IMR-90 (cell line): ENCODE measurements at regions not wholly inside any gene's neighbourhood (a gene's known extent, or its start where the extent isn't known, plus 50 kb on each side); places are given as distances from the start of the nearest gene placed in this dataset.

Source experiments
- ATAC-seq: fragments of 200-7000 bp; cut with Tn5 transposase; 2 replicates; pipeline ENCODE4 v1.9.1; 2020; ENCODE audit warnings: low read depth, mild to moderate bottlenecking, moderate library complexity
- BruUV-seq: library from RNA; stranded (reverse); fragments of 400-500 nt; replicated peaks from 2 replicates; lab custom pipeline; 2021; lab: Mats Ljungman, UMichigan
- CTCF ChIA-PET: fragments of 300-600 bp; formaldehyde crosslinking; extraction: SDS; loops from one replicate; lab custom pipeline; 2021; ENCODE audit warnings: antibody characterized with exemption; lab: Yijun Ruan, JAX
- POLR2A ChIA-PET: fragments of 300-600 bp; sonication (Branson Sonifier 250); formaldehyde crosslinking; loops from one replicate; lab custom pipeline; 2022; ENCODE audit warnings: antibody characterized with exemption; ENCODE audit not compliant: unreplicated experiment; lab: Charles Lee
- DNase-seq: peaks from one replicate; pipeline ENCODE4 v3.0.0; 2013
- H2AFZ ChIP-seq: replicated peaks from 2 replicates; pipeline ENCODE3; 2013; ENCODE audit warnings: low read length, mild to moderate bottlenecking; ENCODE audit not compliant: poor library complexity
- H2AK5ac ChIP-seq: 2 replicates; pipeline ENCODE4 v1.6.1; 2013; ENCODE audit warnings: low read depth, low read length, inconsistent platforms
- H2AK9ac ChIP-seq: replicated peaks from 2 replicates; pipeline ENCODE3; 2013; ENCODE audit warnings: mild to moderate bottlenecking, low read depth, low read length, moderate library complexity; ENCODE audit not compliant: poor library complexity
- H2BK120ac ChIP-seq: 2 replicates; pipeline ENCODE4 v1.6.1; 2013; ENCODE audit warnings: low read depth, low read length, inconsistent platforms
- H2BK15ac ChIP-seq: 3 replicates; pipeline ENCODE4 v1.6.1; 2013; ENCODE audit warnings: low read depth, low read length, inconsistent platforms
- H2BK20ac ChIP-seq: 2 replicates; pipeline ENCODE4 v1.6.1; 2013; ENCODE audit warnings: low read depth, mild to moderate bottlenecking, inconsistent platforms, low read length, moderate library complexity
- H2BK5ac ChIP-seq: 2 replicates; pipeline ENCODE4 v1.6.1; 2013; ENCODE audit warnings: mild to moderate bottlenecking, low read depth, low read length, inconsistent platforms; ENCODE audit not compliant: poor library complexity, severe bottlenecking
- H3K14ac ChIP-seq: replicated peaks from 2 replicates; pipeline ENCODE4 v1.6.1; 2013; ENCODE audit warnings: low read depth, low read length, inconsistent platforms
- H3K18ac ChIP-seq: 2 replicates; pipeline ENCODE4 v1.6.1; 2013; ENCODE audit warnings: low read depth, low read length, control low read depth
- H3K23ac ChIP-seq: 2 replicates; pipeline ENCODE4 v1.6.1; 2013; ENCODE audit warnings: low read depth, low read length, inconsistent platforms
- H3K27ac ChIP-seq: 2 replicates; pipeline ENCODE4 v1.5.1; 2013; ENCODE audit warnings: mild to moderate bottlenecking, control low read depth, low read length; ENCODE audit not compliant: insufficient read depth
- H3K27me3 ChIP-seq: 2 replicates; pipeline ENCODE4 v1.6.1; 2013; ENCODE audit warnings: low read length; ENCODE audit not compliant: control insufficient read depth, insufficient read depth
- H3K36me3 ChIP-seq: 2 replicates; pipeline ENCODE4 v1.6.1; 2013; ENCODE audit warnings: low read length, mixed read lengths; ENCODE audit not compliant: control insufficient read depth, insufficient read depth
- H3K4ac ChIP-seq: 2 replicates; pipeline ENCODE4 v1.6.1; 2013; ENCODE audit warnings: low read depth, low read length, inconsistent platforms
- H3K4me1 ChIP-seq: 2 replicates; pipeline ENCODE4 v1.6.1; 2013; ENCODE audit warnings: low read length, mixed read lengths; ENCODE audit not compliant: control insufficient read depth, insufficient read depth
- H3K4me2 ChIP-seq: 2 replicates; pipeline ENCODE4 v1.6.1; 2013; ENCODE audit warnings: low read depth, mild to moderate bottlenecking, control low read depth, low read length, moderate library complexity
- H3K4me3 ChIP-seq: 2 replicates; pipeline ENCODE4 v1.5.1; 2013; ENCODE audit warnings: low read depth, mild to moderate bottlenecking, control low read depth, low read length, moderate library complexity; ENCODE audit not compliant: insufficient read depth
- H3K56ac ChIP-seq: 2 replicates; pipeline ENCODE4 v1.6.1; 2013; ENCODE audit warnings: low read length, inconsistent platforms; ENCODE audit not compliant: insufficient read depth; ENCODE audit errors: extremely low read depth
- H3K79me1 ChIP-seq, 2 experiments: 2 replicates each; pipeline ENCODE4 v1.6.1; 2013; ENCODE audit warnings: low read length in 2 of 2, inconsistent platforms in 1 of 2, low read depth in 1 of 2
- H3K9ac ChIP-seq: 2 replicates; pipeline ENCODE4 v1.6.1; 2013; ENCODE audit warnings: low read depth, low read length, control low read depth
- H3K9me1 ChIP-seq: 2 replicates; pipeline ENCODE4 v1.6.1; 2013; ENCODE audit warnings: low read length, inconsistent platforms; ENCODE audit not compliant: insufficient read depth
- H3K9me3 ChIP-seq: 2 replicates; pipeline ENCODE4 v1.6.1; 2013; ENCODE audit warnings: low read length; ENCODE audit not compliant: control insufficient read depth, insufficient read depth
- H4K20me1 ChIP-seq: 2 replicates; pipeline ENCODE4 v1.6.1; 2013; ENCODE audit warnings: low read length, inconsistent platforms; ENCODE audit not compliant: insufficient read depth
- H4K5ac ChIP-seq: 2 replicates; pipeline ENCODE4 v1.6.1; 2013; ENCODE audit warnings: mild to moderate bottlenecking, low read depth, low read length, control low read depth
- H4K8ac ChIP-seq, 2 experiments: 2 replicates each; pipeline ENCODE4 v1.6.1; 2013; ENCODE audit warnings: low read depth in 2 of 2, low read length in 2 of 2, control low read depth in 1 of 2, inconsistent platforms in 1 of 2
- H4K91ac ChIP-seq: 2 replicates; pipeline ENCODE4 v1.6.1; 2013; ENCODE audit warnings: low read depth, low read length, inconsistent platforms; ENCODE audit not compliant: insufficient read depth
- BHLHE40 ChIP-seq: fragments of 150-350 bp; IDR thresholded peaks from 2 replicates; pipeline ENCODE4 v1.6.1; 2016; ENCODE audit warnings: mild to moderate bottlenecking, low read depth, low read length
- CEBPB ChIP-seq: IDR thresholded peaks from 2 replicates; pipeline ENCODE4 v1.6.1; 2012; ENCODE audit warnings: low read depth, low read length, improper control_type of control experiment
- ELK1 ChIP-seq: fragments of 150-350 bp; IDR thresholded peaks from 2 replicates; pipeline ENCODE4 v1.6.1; 2016; ENCODE audit warnings: low read depth, mild to moderate bottlenecking, low read length, moderate library complexity, borderline replicate concordance
- FOS ChIP-seq: fragments of 150-350 bp; IDR thresholded peaks from 2 replicates; pipeline ENCODE4 v1.6.1; 2016; ENCODE audit warnings: low read depth, low read length
- MXI1 ChIP-seq: IDR thresholded peaks from 2 replicates; pipeline ENCODE4 v1.6.1; 2012; ENCODE audit warnings: low read depth, mild to moderate bottlenecking, low read length, moderate library complexity, borderline replicate concordance
- NFE2L2 ChIP-seq: fragments of 150-350 bp; IDR thresholded peaks from 2 replicates; pipeline ENCODE4 v1.6.1; 2016; ENCODE audit warnings: low read depth, mild to moderate bottlenecking, low read length
- POLR2A ChIP-seq: IDR thresholded peaks from 2 replicates; pipeline ENCODE4 v1.6.1; 2012; ENCODE audit warnings: mild to moderate bottlenecking, low read depth, low read length
- RAD21 ChIP-seq: IDR thresholded peaks from 2 replicates; pipeline ENCODE4 v1.6.1; 2012; ENCODE audit warnings: low read length, improper control_type of control experiment
- RCOR1 ChIP-seq: IDR thresholded peaks from 2 replicates; pipeline ENCODE4 v1.6.1; 2012; ENCODE audit warnings: mild to moderate bottlenecking, low read length, improper control_type of control experiment; ENCODE audit not compliant: insufficient replicate concordance
- RFX5 ChIP-seq: IDR thresholded peaks from 2 replicates; pipeline ENCODE4 v1.8.0; 2012; ENCODE audit warnings: low read depth, mild to moderate bottlenecking, low read length, moderate library complexity
- WGBS, 2 experiments: methylation state at CpG; one replicate each; pipeline versions ENCODE4 v1.1.5 to v1.1.7; 2013; ENCODE audit warnings: missing lambda C conversion rate in 2 of 2; ENCODE audit not compliant: insufficient read length in 1 of 2; ENCODE audit errors: extremely low coverage in 2 of 2; 5-methylcytosine and 5-hydroxymethylcytosine counted together
- dilution Hi-C: fragments of 300-500 bp; cut with HindIII; formaldehyde crosslinking; loops from one replicate; pipeline ENCODE4 v1.14.3; 2018; ENCODE audit warnings: low sequenced_read_pairs; ENCODE audit not compliant: unreplicated experiment
- in situ Hi-C: fragments of 300-500 bp; cut with MboI; formaldehyde crosslinking; loops from 3 replicates; pipeline ENCODE4 v1.14.3; 2019; ENCODE audit warnings: low sequenced_read_pairs, inconsistent platforms, mixed read lengths
- intact Hi-C: fragments of 100-400 bp; cut with micrococcal nuclease; formaldehyde crosslinking; loops from 2 replicates; pipeline ENCODE4 v1.10.0; 2022

DNA sequence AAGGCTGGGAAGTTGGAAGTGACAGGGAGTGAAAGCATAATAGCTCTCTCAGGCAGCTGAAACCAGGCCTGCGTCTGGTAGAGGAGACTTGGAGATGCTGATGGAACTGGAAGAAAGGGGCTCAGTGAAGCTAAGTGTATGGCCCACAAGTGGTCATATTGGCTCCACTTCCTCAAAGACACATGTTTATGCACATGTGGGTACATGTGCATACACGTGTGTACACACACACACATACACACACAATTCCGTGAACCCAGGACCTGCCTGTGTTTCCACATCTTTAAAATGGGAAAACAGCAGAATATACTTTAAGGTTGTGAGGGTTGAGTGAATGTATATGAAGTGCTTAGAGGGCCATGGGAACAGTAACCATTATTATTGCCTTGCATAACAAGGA lies 160.9 kb downstream of the ARL6IP6 start:
- TF ChIP-seq FOS (no peak), POLR2A (no peak), RAD21 (no peak), RFX5 (no peak), RCOR1 (no peak), ELK1 (no peak), CEBPB (no peak), BHLHE40 (no peak), MXI1 (no peak), NFE2L2 (no peak)
- intact Hi-C loops, result no loop called here
- H2AK9ac ChIP-seq, result no peak overlapping the region
- DNase-seq, result no peak
- H4K20me1 ChIP-seq, result no peaks in the 10 kb centered on the region
- no peak overlapping the region for H2BK120ac ChIP-seq
- H3K4me2 ChIP-seq, result no peak overlapping the region
- H3K23ac ChIP-seq, result no peak overlapping the region
- no peaks in the 10 kb centered on the region for H3K9me3 ChIP-seq
- H2BK20ac ChIP-seq, result no peak overlapping the region
- no TSS peak for BruUV-seq
- H3K18ac ChIP-seq, result no peak overlapping the region
- H3K9ac ChIP-seq, result no peak overlapping the region
- ChIA-PET POLR2A (no interaction called here), CTCF (no interaction called here)
- H3K36me3 ChIP-seq, result no peaks in the 10 kb centered on the region
- WGBS, 2 experiments, result 67% methylated on average over 1 of the region's 3 CpGs; no CpG with 5 or more reads in 1 of the 2 experiments
- ATAC-seq, result no peak
- H3K14ac ChIP-seq, result no peak overlapping the region
- H2BK15ac ChIP-seq, result no peak overlapping the region
- in situ Hi-C loops, result no loop called here
- no peak overlapping the region for H3K4ac ChIP-seq
- dilution Hi-C loops, result no loop called here
- H2AK5ac ChIP-seq, result no peak overlapping the region
- no peak overlapping the region for H4K5ac ChIP-seq
- no peaks in the 10 kb centered on the region for H3K27me3 ChIP-seq
- no peaks in the 10 kb centered on the region for H3K9me1 ChIP-seq
- H2AFZ ChIP-seq, result no peak overlapping the region
- no peaks in the 10 kb centered on the region for H3K79me1 ChIP-seq
- H2BK5ac ChIP-seq, result no peak overlapping the region
- H3K4me3 ChIP-seq, result no peak overlapping the region
- H4K91ac ChIP-seq, result no peak overlapping the region
- no peak overlapping the region for H4K8ac ChIP-seq
- peaks cover 2% of the 10 kb centered on the region; the same call in 1 of the 2 replicates for H3K4me1 ChIP-seq
- H3K56ac ChIP-seq, result no peak overlapping the region
- H3K27ac ChIP-seq, result no peak overlapping the region
